Common myeloid progenitor, CD34-positive (primary cell): ENCODE measurements at regions not wholly inside any gene's neighbourhood (a gene's known extent, or its start where the extent isn't known, plus 50 kb on each side); places are given as distances from the start of the nearest gene placed in this dataset.

ENCODE experiments used
- CTCF ChIA-PET: fragments of 350-600 bp; sonication (Branson Sonifier 250); formaldehyde crosslinking; loops from one replicate; lab custom pipeline; 2021; ENCODE audit warnings: antibody characterized with exemption; lab: Charles Lee
- POLR2A ChIA-PET: fragments of 350-600 bp; sonication (Branson Sonifier 250); formaldehyde crosslinking; loops from one replicate; lab custom pipeline; 2021; ENCODE audit warnings: antibody characterized with exemption; lab: Charles Lee
- DNase-seq, 3 donors: peaks; one replicate each; pipeline versions ENCODE4 v3.0.0 to v3.0.0-alpha.2; 2013
- H3K27ac ChIP-seq, 2 experiments: 1 replicate in 1 of 2; 2 replicates in 1 of 2; pipeline ENCODE4 v1.7.0; 2013; ENCODE audit warnings: inconsistent platforms in 2 of 2, low read length in 2 of 2, mild to moderate bottlenecking in 2 of 2, low read depth in 1 of 2, moderate library complexity in 1 of 2; ENCODE audit not compliant: severe bottlenecking in 2 of 2, insufficient read depth in 1 of 2, poor library complexity in 1 of 2
- H3K27me3 ChIP-seq, 5 experiments: replicated peaks in 2 of 5; 1 replicate in 3 of 5; 2 replicates in 2 of 5; pipeline versions ENCODE4 v1.6.1 to v1.7.0; 2013; ENCODE audit warnings: low read length in 4 of 5, mild to moderate bottlenecking in 2 of 5, moderate library complexity in 2 of 5, inconsistent platforms in 1 of 5; ENCODE audit not compliant: insufficient read depth in 5 of 5, control insufficient read depth in 4 of 5
- H3K36me3 ChIP-seq, 4 experiments: 1 replicate in 2 of 4; 2 replicates in 2 of 4; pipeline versions ENCODE4 v1.6.1 to v1.7.0; 2013; ENCODE audit warnings: low read length in 3 of 4, control low read depth in 1 of 4, mild to moderate bottlenecking in 1 of 4; ENCODE audit not compliant: control insufficient read depth in 4 of 4, insufficient read depth in 4 of 4
- H3K4me1 ChIP-seq, 4 experiments: 1 replicate in 3 of 4; 2 replicates in 1 of 4; pipeline versions ENCODE4 v1.6.1 to v1.7.1; 2013; ENCODE audit warnings: low read length in 3 of 4, mild to moderate bottlenecking in 3 of 4, control low read depth in 1 of 4, inconsistent platforms in 1 of 4, moderate library complexity in 1 of 4; ENCODE audit not compliant: control insufficient read depth in 4 of 4, insufficient read depth in 4 of 4; ENCODE audit errors: control extremely low read depth in 1 of 4
- H3K4me3 ChIP-seq, 7 experiments: 1 replicate in 4 of 7; 2 replicates in 3 of 7; pipeline versions ENCODE4 v1.5.1 to v1.7.0; 2013; ENCODE audit warnings: mild to moderate bottlenecking in 7 of 7, low read length in 6 of 7, moderate library complexity in 6 of 7, inconsistent platforms in 2 of 7, low read depth in 2 of 7, control low read depth in 1 of 7; ENCODE audit not compliant: insufficient read depth in 4 of 7, control insufficient read depth in 1 of 7; ENCODE audit errors: extremely low read depth in 1 of 7
- H3K9me3 ChIP-seq, 5 experiments: 1 replicate in 4 of 5; 2 replicates in 1 of 5; pipeline versions ENCODE4 v1.6.1 to v1.7.1; 2013; ENCODE audit warnings: low read length in 4 of 5, mild to moderate bottlenecking in 2 of 5, inconsistent platforms in 1 of 5, low read depth in 1 of 5, moderate library complexity in 1 of 5; ENCODE audit not compliant: control insufficient read depth in 4 of 5, insufficient read depth in 2 of 5; ENCODE audit errors: control extremely low read depth in 1 of 5
- WGBS: methylation state at CpG from one replicate; pipeline ENCODE4 v1.1.5; 2013; ENCODE audit not compliant: insufficient coverage; 5-methylcytosine and 5-hydroxymethylcytosine counted together

GRCh38 chr6:56865081-56865875 is 89.6 kb upstream of the BEND6 start:
- no peaks in the 10 kb centered on the region for H3K9me3 ChIP-seq
- H3K4me3 ChIP-seq, result no peak overlapping the region
- H3K27me3 ChIP-seq, result no peaks in the 10 kb centered on the region
- H3K27ac ChIP-seq, result no peak overlapping the region
- H3K4me1 ChIP-seq, result no peaks in the 10 kb centered on the region
- no peaks in the 10 kb centered on the region for H3K36me3 ChIP-seq
- WGBS, result no CpG with 5 or more reads among the region's 1 CpG
- POLR2A ChIA-PET, result no interaction called here
- CTCF ChIA-PET, result interaction anchor here (0.7 to 1.9 kb wide), 3 partner anchors 9 to 12 kb away, joined by 3 to 5 read pairs (median 4); no protein-coding TSS in a partner anchor
- DNase-seq, result no peak

- no peaks in the 10 kb centered on the region for H3K36me3 ChIP-seq
- no CpG with 5 or more reads among the region's 1 CpG for WGBS
- H3K9me3 ChIP-seq, result no peaks in the 10 kb centered on the region
- no peak overlapping the region for H3K27ac ChIP-seq
- no peaks in the 10 kb centered on the region for H3K27me3 ChIP-seq
- no peak for DNase-seq
- CTCF ChIA-PET, result interaction anchor here (1.1 to 1.6 kb wide), 3 partner anchors 11 to 19 kb away, joined by 3 to 4 read pairs (median 3); no protein-coding TSS in a partner anchor
- H3K4me1 ChIP-seq, result no peaks in the 10 kb centered on the region
- POLR2A ChIA-PET, result interaction anchor here (1.1 kb wide), 1 partner anchor 13 kb away, joined by 3 read pairs; no protein-coding TSS in a partner anchor
- H3K4me3 ChIP-seq, result no peak overlapping the region
These were observed 90.7 kb upstream of the BEND6 start for GRCh38 chr6:56864171-56864616.

- POLR2A ChIA-PET, result no interaction called here
- no peaks in the 10 kb centered on the region for H3K36me3 ChIP-seq
These were observed 91.5 kb upstream of the BEND6 start for GRCh38 chr6:56863366-56863765.

GRCh38 chr6:56862415-56863175 is 92.3 kb upstream of the BEND6 start:
- POLR2A ChIA-PET, result no interaction called here
- CTCF ChIA-PET, result interaction anchor here (0.9 to 1.4 kb wide), 6 partner anchors 11 to 155 kb away, joined by 3 read pairs; no protein-coding TSS in a partner anchor
- H3K27ac ChIP-seq, result no peak overlapping the region

More at GRCh38 chr6:56863366-56863765, 91.5 kb upstream of the BEND6 start:
- Histone ChIP-seq H3K4me3 (no peak overlapping the region), H3K9me3 (no peaks in the 10 kb centered on the region), H3K27me3 (no peaks in the 10 kb centered on the region), H3K27ac (no peak overlapping the region), H3K4me1 (no peaks in the 10 kb centered on the region)
- DNase-seq, result no peak
- CTCF ChIA-PET, result interaction anchor here (0.6 to 1.4 kb wide), 5 partner anchors 11 to 44 kb away, joined by 3 read pairs; no protein-coding TSS in a partner anchor
- no CpG with 5 or more reads among the region's 1 CpG for whole genome bisulfite sequencing

GRCh38 chr6:56860475-56860874 is 94.4 kb upstream of the BEND6 start:
- Histone ChIP-seq H3K36me3 (no peaks in the 10 kb centered on the region), H3K4me1 (peaks cover 0 to 2% (median 0%) of the 10 kb centered on the region in 4 experiments), H3K27me3 (no peaks in the 10 kb centered on the region), H3K4me3 (no peak overlapping the region), H3K9me3 (no peaks in the 10 kb centered on the region), H3K27ac (no peak overlapping the region)
- CTCF ChIA-PET, result interaction anchor here (1.0 to 1.6 kb wide), 5 partner anchors 9 to 151 kb away, joined by 3 to 8 read pairs (median 3); no protein-coding TSS in a partner anchor
- WGBS, result 100% methylated on average over 1 of the region's 4 CpGs
- POLR2A ChIA-PET, result no interaction called here
- DNase-seq, result no peak

More at GRCh38 chr6:56862415-56863175, 92.3 kb upstream of the BEND6 start:
- Histone ChIP-seq H3K4me3 (no peak overlapping the region), H3K9me3 (no peaks in the 10 kb centered on the region), H3K27me3 (no peaks in the 10 kb centered on the region), H3K36me3 (no peaks in the 10 kb centered on the region), H3K4me1 (no peaks in the 10 kb centered on the region)
- WGBS, result 89% methylated on average over 1 of the region's 3 CpGs
- no peak for DNase-seq

GRCh38 chr6:56856036-56856580 is 98.8 kb upstream of the BEND6 start:
- ChIA-PET POLR2A (no interaction called here), CTCF (no interaction called here)
- peak in 2 of 3 donors; percentile 13 to 25 for DNase-seq
- no peak overlapping the region for H3K27ac ChIP-seq
- no peaks in the 10 kb centered on the region for H3K9me3 ChIP-seq
- no peak overlapping the region for H3K4me3 ChIP-seq
- no peaks in the 10 kb centered on the region for H3K36me3 ChIP-seq
- 28% methylated on average over 3 of the region's 4 CpGs for WGBS
- H3K27me3 ChIP-seq, result no peaks in the 10 kb centered on the region
- H3K4me1 ChIP-seq, result peaks cover 4 to 14% (median 8%) of the 10 kb centered on the region in 4 experiments
